Lower leg skin (tissue), 4 donors: ENCODE measurements at regions not wholly inside any gene's neighbourhood (a gene's known extent, or its start where the extent isn't known, plus 50 kb on each side); places are given as distances from the start of the nearest gene placed in this dataset.

Source experiments
- DNase-seq, 2 donors: peaks; one replicate each; pipeline ENCODE4 v3.0.0-alpha.2; 2019; ENCODE audit warnings: low spot score in 2 of 2
- H3K4me3 ChIP-seq: fragments of 200-600 bp; sonication (generic); 2 replicates; pipeline ENCODE4 v1.5.1; 2017; ENCODE audit warnings: mild to moderate bottlenecking, low read depth; ENCODE audit not compliant: poor library complexity, severe bottlenecking
- CTCF ChIP-seq, 3 donors: fragments of 450-650 bp; IDR thresholded peaks; one replicate each; pipeline ENCODE4 v1.5.1; 2016; ENCODE audit warnings: antibody characterized with exemption in 3 of 3, mild to moderate bottlenecking in 3 of 3, moderate library complexity in 2 of 3
- POLR2A ChIP-seq, 2 donors: fragments of 450-650 bp; IDR thresholded peaks; one replicate each; pipeline ENCODE4 v1.6.1; 2016 to 2017; ENCODE audit warnings: antibody characterized with exemption in 2 of 2, mild to moderate bottlenecking in 1 of 2, moderate library complexity in 1 of 2
- WGBS, 2 donors: methylation state at CpG; one replicate each; pipeline ENCODE4 v1.1.5; 2018; 5-methylcytosine and 5-hydroxymethylcytosine counted together
- intact Hi-C: fragments of 100-400 bp; cut with DNase I; formaldehyde crosslinking; loops from one replicate; pipeline ENCODE4 v1.15.0; 2023; ENCODE audit warnings: low total_unique reads

GRCh38 chr7:130888468-130888867 lies 154.5 kb upstream of the KLF14 start:
- no peak for TF ChIP-seq CTCF (IDR thresholded peaks at IDR 0.05)
- TF ChIP-seq POLR2A (IDR thresholded peaks at IDR 0.05): no peak
- WGBS, 2 donors: 76 to 79% methylated on average over 5 of the region's 5 CpGs
- intact Hi-C loops: no loop called here
- H3K4me3 ChIP-seq: no peak overlapping the region
- DNase-seq: no peak

DNA sequence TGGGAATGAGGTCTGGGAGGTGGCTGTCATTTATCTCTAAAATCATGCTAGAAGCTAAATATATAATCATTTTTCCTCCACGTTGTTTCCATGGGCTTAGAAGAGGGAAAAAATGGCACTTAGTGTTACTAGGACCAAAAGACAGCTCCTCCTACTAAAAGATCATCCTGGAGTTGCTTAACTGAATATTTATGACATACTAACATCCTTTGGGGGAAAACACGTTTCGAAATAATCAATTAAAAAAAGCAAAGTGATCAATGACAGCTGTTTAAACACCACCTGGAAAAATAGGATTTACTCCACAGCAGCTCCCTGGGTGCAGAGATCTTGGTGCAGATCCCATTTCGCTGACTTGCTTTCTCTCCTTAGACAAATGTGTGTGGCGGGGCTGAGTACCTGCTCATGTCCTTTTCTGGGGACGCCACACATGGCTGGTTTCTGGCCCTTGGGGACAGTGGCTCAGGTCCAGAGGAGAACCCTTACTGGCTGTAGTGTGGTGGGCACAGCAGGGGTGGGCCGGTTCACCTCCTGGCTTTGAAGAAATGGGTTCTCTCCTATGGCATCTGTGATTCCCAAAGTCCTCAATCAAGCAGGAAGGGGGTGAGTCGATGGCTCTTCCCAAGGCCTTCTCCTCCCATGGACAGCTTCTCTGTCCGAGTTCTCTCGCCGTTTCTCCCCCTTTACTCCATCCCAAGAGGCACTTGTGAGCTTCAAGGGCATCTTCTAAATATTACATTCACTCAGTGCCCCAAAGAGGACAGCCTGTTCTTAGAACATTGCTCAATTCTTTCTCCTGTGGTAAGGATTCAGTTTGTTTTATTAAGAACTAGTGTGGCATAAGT lies 156.4 kb upstream of the KLF14 start:
- intact Hi-C loops: loop anchor here (5.0 kb wide), 1 partner anchor 522 kb away; no protein-coding TSS in a partner anchor
- WGBS, 2 donors: 74 to 79% methylated on average over 11 of the region's 11 CpGs
- no peak overlapping the region for H3K4me3 ChIP-seq
- DNase-seq: no peak
- TF ChIP-seq CTCF (IDR thresholded peaks at IDR 0.05) (no peak), POLR2A (IDR thresholded peaks at IDR 0.05) (no peak)

DNA sequence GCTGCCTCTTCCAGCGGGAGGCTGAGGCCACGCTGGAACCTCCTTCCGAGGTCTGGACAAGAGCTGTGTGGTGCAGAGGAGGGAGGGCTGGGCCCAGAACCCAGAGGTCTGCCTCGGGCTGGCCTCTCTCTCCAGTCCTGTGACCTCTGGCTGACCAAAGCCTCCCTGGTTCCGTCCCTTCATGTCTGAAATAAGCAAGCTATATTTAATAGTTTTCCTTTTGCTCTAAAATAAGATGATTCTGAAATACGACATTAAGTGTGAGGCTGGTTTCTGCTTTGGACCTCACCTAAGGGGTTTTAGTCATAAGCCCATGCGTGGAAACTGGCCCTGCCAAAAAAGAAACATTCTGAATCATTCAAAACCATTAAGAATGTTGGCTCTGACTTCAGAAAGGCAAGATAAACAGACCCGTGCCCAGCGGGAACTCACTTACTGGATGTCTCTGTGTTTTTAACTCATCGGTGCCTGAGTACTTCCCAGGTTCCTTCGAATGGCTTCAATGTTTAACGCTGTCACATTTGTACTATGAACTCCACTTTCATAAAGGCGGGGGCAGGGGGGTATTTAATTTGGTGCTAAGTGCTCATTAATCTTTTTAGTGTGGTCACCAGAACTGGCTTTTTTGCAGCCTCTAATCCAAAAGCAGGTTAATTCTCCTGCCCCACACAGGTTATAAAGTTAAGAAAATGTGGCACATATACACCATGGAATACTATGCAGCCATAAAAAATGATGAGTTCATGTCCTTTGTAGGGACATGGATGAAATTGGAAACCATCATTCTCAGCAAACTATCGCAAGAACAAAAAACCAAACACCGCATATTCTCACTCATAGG lies 157.5 kb upstream of the KLF14 start:
- intact Hi-C loops: loop anchor here (5.0 kb wide), 1 partner anchor 521 kb away; no protein-coding TSS in a partner anchor
- no peak for TF ChIP-seq CTCF (IDR thresholded peaks at IDR 0.05)
- no peak for TF ChIP-seq POLR2A (IDR thresholded peaks at IDR 0.05)
- WGBS, 2 donors: 27% methylated on average over 14 to 15 of the region's 15 CpGs
- H3K4me3 ChIP-seq: no peak overlapping the region
- DNase-seq: peak in 1 of 2 donors; percentile 77

DNA sequence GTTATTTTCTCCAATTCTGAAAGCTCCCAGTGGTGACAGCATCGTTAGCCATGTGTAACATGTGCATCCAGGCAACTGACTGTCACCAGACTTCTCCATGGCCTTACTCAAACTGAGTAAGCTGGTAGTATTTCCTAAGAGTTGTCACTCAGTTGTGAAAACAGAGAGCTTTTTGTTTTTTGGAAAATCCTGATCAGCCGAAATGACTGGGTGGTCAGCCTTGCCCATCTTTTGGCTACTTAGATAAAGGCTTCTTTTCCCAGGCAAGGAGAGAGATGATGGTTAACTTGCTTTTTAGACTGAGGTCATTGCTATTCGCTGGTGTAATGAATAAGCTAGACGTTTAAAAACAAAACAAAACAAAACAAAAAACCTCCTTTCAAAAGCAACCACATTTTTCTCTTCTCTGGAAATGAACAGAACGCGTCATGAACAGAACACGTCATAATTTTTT lies 159.5 kb upstream of the KLF14 start:
- intact Hi-C loops: loop anchor here (5.0 kb wide), 1 partner anchor 519 kb away; no protein-coding TSS in a partner anchor
- DNase-seq: peak in 1 of 2 donors; percentile 74
- TF ChIP-seq POLR2A (IDR thresholded peaks at IDR 0.05): no peak
- TF ChIP-seq CTCF (IDR thresholded peaks at IDR 0.05): no peak
- 48 to 51% methylated on average over 7 of the region's 7 CpGs for WGBS, 2 donors
- H3K4me3 ChIP-seq: no peak overlapping the region

GRCh38 chr7:130894146-130894908 lies 160.3 kb upstream of the KLF14 start:
- no peak for TF ChIP-seq POLR2A (IDR thresholded peaks at IDR 0.05)
- TF ChIP-seq CTCF (IDR thresholded peaks at IDR 0.05): no peak
- WGBS, 2 donors: 60 to 61% methylated on average over 10 to 13 of the region's 14 CpGs
- H3K4me3 ChIP-seq: no peak overlapping the region
- intact Hi-C loops: loop anchor here (5.0 kb wide), 1 partner anchor 518 kb away; no protein-coding TSS in a partner anchor
- DNase-seq: peak in 1 of 2 donors; percentile 92
